Activated naive CD4-positive, alpha-beta T cell treated with anti-CD3 and anti-CD28 coated beads, Interleukin-2, amount 50 U/mL, for 16 hours (primary cell): ENCODE measurements at regions not wholly inside any gene's neighbourhood (a gene's known extent, or its start where the extent isn't known, plus 50 kb on each side); places are given as distances from the start of the nearest gene placed in this dataset.

ENCODE experiments used
- DNase-seq: peaks from one replicate; pipeline ENCODE4 v3.0.0-alpha.2; 2020

GRCh38 chr12:45102818-45103217 is 51.9 kb upstream of the DBX2 start:
- DNase-seq, result no peak

GRCh38 chr12:45105996-45106395 is 55.1 kb upstream of the DBX2 start:
- DNase-seq, result no peak

- no peak for DNase-seq
These were observed 61.4 kb upstream of the DBX2 start for GRCh38 chr12:45112306-45112705.

- DNase-seq, result no peak
These were observed 70.3 kb upstream of the DBX2 start for GRCh38 chr12:45121224-45121623.

- DNase-seq, result no peak
These were observed 72.0 kb upstream of the DBX2 start for GRCh38 chr12:45122768-45123380.

- no peak for DNase-seq
These were observed 73.7 kb upstream of the DBX2 start for GRCh38 chr12:45124485-45125155.

GRCh38 chr12:45125997-45126396 is 75.1 kb upstream of the DBX2 start:
- no peak for DNase-seq

- no peak for DNase-seq
These were observed 77.7 kb upstream of the DBX2 start for GRCh38 chr12:45128637-45129036.

- peak; percentile 16 for DNase-seq
These were observed 80.0 kb upstream of the DBX2 start for GRCh38 chr12:45130881-45131281.

- DNase-seq, result no peak
These were observed 80.6 kb upstream of the DBX2 start for GRCh38 chr12:45131506-45131905.

GRCh38 chr12:45138609-45139008 is 77.3 kb upstream of the ANO6 start:
- no peak for DNase-seq

- no peak for DNase-seq
These were observed 67.9 kb upstream of the ANO6 start for GRCh38 chr12:45148006-45148405.

GRCh38 chr12:45148619-45149018 is 67.3 kb upstream of the ANO6 start:
- DNase-seq, result no peak

GRCh38 chr12:45165284-45165683 is 50.6 kb upstream of the ANO6 start:
- no peak for DNase-seq

- DNase-seq, result no peak
These were observed 49.8 kb upstream of the ANO6 start for GRCh38 chr12:45166056-45166455.
